ENCODE measurements at regions not wholly inside any gene's neighbourhood (a gene's known extent, or its start where the extent isn't known, plus 50 kb on each side); places are given as distances from the start of the nearest gene placed in this dataset.
"Not testable (repeated sequence)": the region's sequence is repeated elsewhere in the genome, so short reads cannot be mapped to it uniquely, and the experiment has no call there.

DNA sequence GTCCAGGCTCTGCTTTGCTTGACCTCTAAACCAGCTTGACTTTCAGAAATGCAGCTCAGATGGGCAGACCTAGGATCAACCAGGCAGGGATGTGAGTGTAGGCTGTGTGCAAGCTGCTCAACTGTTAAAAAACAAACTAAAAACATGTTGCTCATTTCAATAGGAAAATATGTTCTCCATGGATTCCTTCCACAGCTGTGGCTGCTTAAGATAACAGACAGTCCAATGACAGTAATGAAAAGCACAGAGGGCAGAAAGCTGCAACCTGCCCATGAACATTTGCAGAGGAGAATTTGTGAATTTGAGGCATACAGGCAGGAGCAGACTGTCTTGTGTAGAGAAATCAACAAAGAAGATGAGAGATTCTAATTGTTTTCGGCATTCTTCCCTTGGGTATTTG, 534.2 kb downstream of the CCSER2 start:
- no peak for TF ChIP-seq CTCF (IDR thresholded peaks at IDR 0.05)
- ATAC-seq (ENCODE audit: low FRiP score) (no peak), DNase-seq (ENCODE audit: low spot score) (no peak)

DNA sequence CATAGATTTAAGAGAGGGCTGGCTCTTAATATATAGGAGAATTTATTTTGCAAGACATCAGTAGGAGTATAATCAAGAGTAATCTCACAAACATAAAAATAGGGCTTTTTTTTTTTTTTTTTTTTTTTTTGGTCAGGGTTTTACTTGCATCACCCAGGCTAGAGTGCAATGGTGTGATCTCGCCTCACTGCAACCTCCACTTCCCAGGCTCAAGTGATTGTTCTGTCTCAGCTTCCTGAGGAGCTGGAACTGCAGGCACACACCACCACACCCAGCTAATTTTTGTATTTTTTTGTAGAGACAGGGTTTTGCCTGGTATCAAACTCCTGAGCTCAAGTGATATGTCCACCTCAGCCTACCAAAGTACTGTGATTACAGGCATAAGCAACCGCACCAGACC, 535.3 kb downstream of the CCSER2 start:
- TF ChIP-seq CTCF (IDR thresholded peaks at IDR 0.05), result no peak
- ATAC-seq (ENCODE audit: low FRiP score), result no peak
- DNase-seq (ENCODE audit: low spot score), result no peak

- ATAC-seq (ENCODE audit: low FRiP score) (no peak), DNase-seq (ENCODE audit: low spot score) (no peak)
- no peak for TF ChIP-seq CTCF (IDR thresholded peaks at IDR 0.05)
Observed at GRCh38 chr10:84876116-84876999, 548.0 kb downstream of the CCSER2 start.

GRCh38 chr10:84879991-84880390, 551.6 kb downstream of the CCSER2 start:
- DNase-seq (ENCODE audit: low spot score), result no peak
- ATAC-seq (ENCODE audit: low FRiP score), result no peak

DNA sequence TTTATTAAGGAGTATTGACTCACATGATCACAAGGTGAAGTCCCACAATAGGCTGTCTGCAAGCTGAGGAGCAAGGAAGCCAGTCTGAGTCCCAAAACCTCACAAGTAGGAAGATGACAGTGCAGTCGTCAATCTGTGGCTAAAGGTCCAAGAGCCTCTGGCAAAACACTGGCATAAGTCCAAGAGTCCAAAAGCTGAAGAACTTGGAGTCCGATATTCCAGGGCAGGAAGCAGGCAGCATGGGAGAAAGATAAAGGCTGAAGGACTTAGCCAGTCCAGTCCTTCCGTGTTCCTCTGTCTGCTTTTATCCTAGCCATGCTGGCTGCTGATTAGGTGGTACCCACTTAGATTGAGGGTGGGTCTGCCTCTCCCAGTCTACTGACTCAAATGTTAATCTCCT, 553.3 kb downstream of the CCSER2 start:
- ATAC-seq (ENCODE audit: low FRiP score); DNase-seq (ENCODE audit: low spot score): not testable (repeated sequence)

More at GRCh38 chr10:84879991-84880390, 551.6 kb downstream of the CCSER2 start:
- TF ChIP-seq CTCF (IDR thresholded peaks at IDR 0.05), result no peak

DNA sequence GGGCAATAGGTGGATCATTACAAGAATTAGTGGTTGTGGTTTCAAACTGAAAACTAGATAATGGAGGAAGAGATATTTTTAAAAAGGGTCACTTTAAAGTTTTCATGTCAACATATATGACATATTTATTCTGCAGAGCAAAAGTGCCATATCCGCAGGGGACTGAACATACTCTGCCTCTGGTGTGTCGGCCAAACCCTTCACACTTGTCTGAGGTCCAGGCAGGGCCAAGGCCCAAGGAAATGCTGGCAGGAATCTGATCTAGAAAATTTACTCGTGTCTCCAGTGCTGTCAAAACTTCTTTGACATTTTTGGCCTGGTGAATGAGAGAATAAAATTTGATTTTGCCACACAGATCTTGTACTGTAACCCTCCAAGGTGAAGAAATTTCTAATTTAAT, 562.3 kb downstream of the CCSER2 start:
- no peak for DNase-seq (ENCODE audit: low spot score)
- no peak for TF ChIP-seq CTCF (IDR thresholded peaks at IDR 0.05)
- ATAC-seq (ENCODE audit: low FRiP score), result no peak

DNA sequence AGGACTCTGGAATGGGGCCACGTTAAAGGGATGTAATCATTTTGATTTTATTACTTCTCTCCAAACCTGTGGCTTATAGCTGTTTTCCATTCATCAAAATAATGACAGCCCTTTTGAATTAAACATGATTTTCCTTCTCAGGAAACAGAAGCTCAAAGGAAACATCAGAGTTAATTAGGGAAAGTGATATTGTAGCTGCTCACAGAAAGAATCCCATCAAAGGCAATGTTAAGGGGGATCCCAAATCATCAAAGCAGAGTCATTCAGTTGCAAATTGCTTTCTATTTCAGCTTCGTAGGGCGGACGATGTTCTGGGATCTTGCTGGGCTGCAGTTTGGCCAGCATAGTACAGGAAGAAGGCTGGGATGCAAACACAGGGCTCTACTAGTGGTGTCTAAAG, 563.2 kb downstream of the CCSER2 start:
- ATAC-seq (ENCODE audit: low FRiP score), result no peak

More for the DNA sequence above, 563.2 kb downstream of the CCSER2 start:
- no peak for TF ChIP-seq CTCF (IDR thresholded peaks at IDR 0.05)
- no peak for DNase-seq (ENCODE audit: low spot score)
